HCT116 (cell line): ENCODE measurements at regions not wholly inside any gene's neighbourhood (a gene's known extent, or its start where the extent isn't known, plus 50 kb on each side); places are given as distances from the start of the nearest gene placed in this dataset.

Experiments used
- CTCF ChIP-seq, 3 experiments: fragments of 200-600 bp in 1 of 3; sonication (generic) in 1 of 3; IDR thresholded peaks in 2 of 3; conservative IDR thresholded peaks in 1 of 3; 2 replicates each; pipeline ENCODE4 v1.5.1; 2012 to 2017; ENCODE audit warnings: low read depth in 2 of 3, low read length in 2 of 3, antibody characterized with exemption in 1 of 3, borderline replicate concordance in 1 of 3, control low read depth in 1 of 3, mild to moderate bottlenecking in 1 of 3, mixed read lengths in 1 of 3, mixed run types in 1 of 3, moderate library complexity in 1 of 3; ENCODE audit not compliant: insufficient read depth in 1 of 3
- ELF1 ChIP-seq: IDR thresholded peaks from 2 replicates; pipeline ENCODE4 v1.6.1; 2012; ENCODE audit warnings: low read depth, borderline replicate concordance
- EZH2 ChIP-seq: fragments of 200-600 bp; sonication (generic); IDR thresholded peaks from 2 replicates; pipeline ENCODE4 v1.6.1; 2017; ENCODE audit warnings: antibody characterized with exemption, mixed run types
- POLR2AphosphoS5 ChIP-seq: IDR thresholded peaks from 2 replicates; pipeline ENCODE4 v1.6.1; 2011; ENCODE audit warnings: mild to moderate bottlenecking, low read depth, low read length, moderate library complexity

- no peak for TF ChIP-seq EZH2
- TF ChIP-seq POLR2AphosphoS5, result no peak
- TF ChIP-seq CTCF (IDR thresholded peaks at IDR 0.05 in 2 of 3, conservative IDR thresholded peaks at IDR 0.05 in 1 of 3; ENCODE audit: borderline replicate concordance in 1 of 3, insufficient read depth in 1 of 3, low read depth in 2 of 3, low read length in 2 of 3), result no peak
- no peak for TF ChIP-seq ELF1
These were observed 712.1 kb upstream of the ARRDC4 start for GRCh38 chr15:97248376-97248775.
